PC-3 (cell line): ENCODE measurements at regions not wholly inside any gene's neighbourhood (a gene's known extent, or its start where the extent isn't known, plus 50 kb on each side); places are given as distances from the start of the nearest gene placed in this dataset.

ENCODE experiments used
- ATAC-seq: fragments of 200-7000 bp; cut with Tn5 transposase; 2 replicates; pipeline ENCODE4 v1.9.1; 2020; ENCODE audit warnings: mild to moderate bottlenecking, moderate library complexity
- BruUV-seq: library from RNA; stranded (reverse); fragments of 400-500 nt; replicated peaks from 2 replicates; lab custom pipeline; 2021; lab: Mats Ljungman, UMichigan
- CTCF ChIA-PET: fragments of 300-600 bp; sonication (Branson Sonifier 250); formaldehyde crosslinking; loops from one replicate; lab custom pipeline; 2022; ENCODE audit warnings: antibody characterized with exemption; lab: Charles Lee
- POLR2A ChIA-PET: fragments of 300-600 bp; sonication (Branson Sonifier 250); formaldehyde crosslinking; loops from one replicate; lab custom pipeline; 2022; ENCODE audit warnings: antibody characterized with exemption; ENCODE audit not compliant: unreplicated experiment; lab: Charles Lee
- DNase-seq: peaks from one replicate; pipeline ENCODE4 v3.0.0-alpha.2; 2015
- H2AFZ ChIP-seq: fragments of 300-600 bp; sonication (generic); 2 replicates; pipeline ENCODE4 v1.6.0; 2016; ENCODE audit warnings: antibody characterized with exemption, low read length
- H3F3A ChIP-seq: fragments of 300-600 bp; sonication (generic); one replicate; pipeline ENCODE4 v1.6.0; 2017; ENCODE audit warnings: antibody characterized with exemption, low read length, control low read depth, mild to moderate bottlenecking; ENCODE audit not compliant: unreplicated experiment
- H3K27ac ChIP-seq: fragments of 300-600 bp; sonication (generic); 2 replicates; pipeline ENCODE4 v1.5.1; 2016; ENCODE audit warnings: mild to moderate bottlenecking, low read length
- H3K27me3 ChIP-seq: fragments of 300-600 bp; sonication (generic); 2 replicates; pipeline ENCODE4 v1.6.1; 2016; ENCODE audit warnings: low read length, mixed read lengths
- H3K36me3 ChIP-seq: fragments of 300-600 bp; sonication (generic); 2 replicates; pipeline ENCODE4 v1.6.1; 2016; ENCODE audit warnings: low read depth, mixed run types, low read length, mixed read lengths
- H3K4me1 ChIP-seq: fragments of 300-600 bp; sonication (generic); 2 replicates; pipeline ENCODE4 v1.5.1; 2016; ENCODE audit warnings: low read length; ENCODE audit not compliant: insufficient read depth
- H3K4me2 ChIP-seq: fragments of 300-600 bp; sonication (generic); 2 replicates; pipeline ENCODE4 v1.6.0; 2016; ENCODE audit warnings: low read length
- H3K4me3 ChIP-seq: fragments of 300-600 bp; sonication (generic); 2 replicates; pipeline ENCODE4 v1.5.1; 2016; ENCODE audit warnings: mild to moderate bottlenecking, low read length, mixed read lengths
- H3K79me2 ChIP-seq: fragments of 300-600 bp; sonication (generic); 2 replicates; pipeline ENCODE4 v1.6.1; 2017; ENCODE audit warnings: low read length, mixed read lengths
- H3K9ac ChIP-seq: fragments of 300-600 bp; sonication (generic); 2 replicates; pipeline ENCODE4 v1.6.0; 2016; ENCODE audit warnings: mild to moderate bottlenecking, low read length
- H3K9me2 ChIP-seq: fragments of 300-600 bp; sonication (generic); replicated peaks from 2 replicates; pipeline ENCODE4 v1.6.1; 2016; ENCODE audit warnings: mixed run types, low read length, mixed read lengths
- H3K9me3 ChIP-seq: fragments of 300-600 bp; sonication (generic); 2 replicates; pipeline ENCODE4 v1.6.1; 2016; ENCODE audit warnings: low read length, mixed read lengths
- H4K20me1 ChIP-seq: fragments of 300-600 bp; sonication (generic); 2 replicates; pipeline ENCODE4 v1.6.1; 2016; ENCODE audit warnings: low read length, mixed read lengths
- CTCF ChIP-seq: fragments of 300-600 bp; sonication (generic); conservative IDR thresholded peaks from 2 replicates; pipeline ENCODE4 v1.5.1; 2017; ENCODE audit warnings: antibody characterized with exemption, low read depth, mild to moderate bottlenecking, low read length
- EZH2 ChIP-seq: fragments of 300-600 bp; sonication (generic); IDR thresholded peaks from one replicate; pipeline ENCODE4 v1.6.1; 2017; ENCODE audit warnings: antibody characterized with exemption, mild to moderate bottlenecking, low read length; ENCODE audit not compliant: unreplicated experiment
- EZH2phosphoT487 ChIP-seq: fragments of 300-600 bp; sonication (generic); IDR thresholded peaks from 2 replicates; pipeline ENCODE4 v1.6.1; 2018; ENCODE audit warnings: mild to moderate bottlenecking, antibody characterized with exemption, low read length, borderline replicate concordance
- intact Hi-C: fragments of 100-400 bp; cut with micrococcal nuclease; formaldehyde crosslinking; loops from 2 replicates; pipeline ENCODE4 v1.9.0; 2023

DNA sequence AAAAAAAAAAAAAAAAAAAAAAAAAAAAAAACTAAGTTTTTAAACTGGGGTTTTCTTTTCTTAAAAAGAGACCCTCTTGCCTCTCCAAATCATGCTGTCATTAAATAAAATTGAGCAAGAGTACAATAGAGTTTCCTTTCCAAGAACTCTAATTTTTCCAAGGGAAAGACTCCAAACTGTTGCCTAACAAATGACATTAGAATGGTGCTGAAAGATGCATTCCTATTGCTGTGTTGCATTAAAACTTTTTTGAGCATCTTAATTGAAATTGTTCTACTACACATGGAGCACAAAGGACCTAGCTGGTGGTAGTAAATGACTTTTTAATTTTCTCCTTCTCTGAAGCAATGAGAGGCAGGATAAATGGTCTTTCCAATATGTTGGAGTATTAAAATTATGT lies 469.1 kb upstream of the ARHGEF26 start:
- TF ChIP-seq EZH2phosphoT487 (no peak), CTCF (no peak), EZH2 (no peak)
- Histone ChIP-seq H3K27ac (no peak overlapping the region), H4K20me1 (no peaks in the 10 kb centered on the region), H3K36me3 (no peaks in the 10 kb centered on the region), H3K4me3 (no peak overlapping the region), H3K9ac (no peak overlapping the region), H3K4me1 (no peaks in the 10 kb centered on the region), H3K79me2 (no peaks in the 10 kb centered on the region), H3K9me3 (no peaks in the 10 kb centered on the region), H2AFZ (no peak overlapping the region), H3K4me2 (no peak overlapping the region), H3F3A (no peaks in the 10 kb centered on the region), H3K27me3 (no peaks in the 10 kb centered on the region), H3K9me2 (no peaks in the 10 kb centered on the region)
- intact Hi-C loops, result no loop called here
- CTCF ChIA-PET, result no interaction called here
- POLR2A ChIA-PET, result no interaction called here
- ATAC-seq, result no peak
- BruUV-seq, result no TSS peak
- no peak for DNase-seq

GRCh38 chr3:153657046-153657445 lies 464.1 kb upstream of the ARHGEF26 start:
- intact Hi-C loops, result no loop called here
- POLR2A ChIA-PET, result no interaction called here

More at GRCh38 chr3:153657046-153657445, 464.1 kb upstream of the ARHGEF26 start:
- no TSS peak for BruUV-seq
- Histone ChIP-seq H3K9ac (no peak overlapping the region), H3K36me3 (no peaks in the 10 kb centered on the region), H3K9me2 (no peaks in the 10 kb centered on the region), H3K79me2 (no peaks in the 10 kb centered on the region), H3F3A (no peaks in the 10 kb centered on the region), H2AFZ (no peak overlapping the region), H3K4me2 (no peak overlapping the region), H3K27me3 (no peaks in the 10 kb centered on the region), H3K4me1 (no peaks in the 10 kb centered on the region), H3K9me3 (no peaks in the 10 kb centered on the region), H3K27ac (no peak overlapping the region), H4K20me1 (no peaks in the 10 kb centered on the region), H3K4me3 (no peak overlapping the region)
- ATAC-seq, result no peak
- CTCF ChIA-PET, result no interaction called here
- TF ChIP-seq EZH2 (no peak), EZH2phosphoT487 (no peak), CTCF (no peak)
- no peak for DNase-seq
